HG02884 (cell line): ENCODE measurements at regions not wholly inside any gene's neighbourhood (a gene's known extent, or its start where the extent isn't known, plus 50 kb on each side); places are given as distances from the start of the nearest gene placed in this dataset.

ENCODE experiments used
- ATAC-seq: cut with Tn5 transposase; IDR thresholded peaks from one replicate; pipeline ENCODE4 v1.9.1; 2021; ENCODE audit warnings: mild to moderate bottlenecking, moderate library complexity; ENCODE audit not compliant: unreplicated experiment

GRCh38 chr14:39851202-39851601 lies 419.0 kb upstream of the FBXO33 start:
- ATAC-seq: no peak

DNA sequence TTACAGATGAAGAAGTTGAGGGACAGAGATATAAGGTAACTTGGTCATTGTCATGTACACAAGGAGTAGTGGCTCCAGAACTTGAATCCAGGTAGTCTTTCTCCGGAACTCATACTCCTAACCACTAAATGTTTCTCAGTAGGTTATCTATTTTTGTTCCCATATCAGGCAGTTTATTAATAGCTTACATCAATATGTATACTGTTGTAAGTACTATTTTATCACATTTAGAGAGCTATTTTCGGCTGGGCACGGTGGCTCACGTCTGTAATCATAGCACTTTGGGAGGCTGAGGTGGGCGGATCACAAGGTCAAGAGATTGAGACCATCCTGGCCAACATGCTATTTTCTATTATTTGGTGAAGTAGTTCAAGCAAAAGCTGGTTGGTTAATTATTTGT lies 415.6 kb upstream of the FBXO33 start:
- no peak for ATAC-seq

GRCh38 chr14:39847194-39847593 lies 415.0 kb upstream of the FBXO33 start:
- ATAC-seq: no peak

DNA sequence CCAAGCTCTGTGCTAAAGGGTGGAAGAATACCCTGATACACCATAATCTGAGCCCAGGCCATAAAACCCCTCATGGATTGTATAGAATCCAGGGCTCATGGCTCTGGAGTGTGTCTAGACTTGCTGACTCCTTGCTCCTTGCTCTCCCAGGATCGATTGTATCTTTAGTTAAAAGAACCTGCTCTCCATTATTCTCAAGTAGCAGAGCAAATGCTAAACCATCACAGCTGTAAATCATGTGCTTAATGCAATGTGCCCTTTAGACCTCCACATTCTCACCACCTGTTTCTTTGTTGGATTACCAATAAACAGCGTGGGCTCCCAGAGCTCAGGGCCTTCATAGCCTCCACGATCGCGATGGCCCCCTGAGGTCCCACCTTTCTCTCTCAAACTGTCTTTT lies 411.6 kb upstream of the FBXO33 start:
- ATAC-seq: no peak

DNA sequence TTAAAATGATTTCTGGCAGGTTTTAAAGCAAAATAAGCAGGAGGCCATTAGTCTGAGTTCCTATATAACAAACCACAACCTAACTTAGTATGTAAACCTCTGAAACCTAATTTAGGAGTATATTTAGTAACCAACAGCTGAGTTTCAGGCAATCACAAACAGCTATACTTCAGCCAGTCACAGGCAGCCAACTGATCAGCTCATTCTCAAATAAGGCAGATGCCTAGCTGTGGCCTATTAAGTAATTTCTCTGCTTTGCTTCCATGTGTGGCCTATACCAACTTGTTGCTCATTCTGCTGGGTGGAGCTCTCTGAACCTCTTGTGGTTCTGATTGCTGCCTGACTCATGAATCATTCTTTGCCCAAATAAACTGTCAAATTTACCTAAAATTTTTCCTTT lies 408.9 kb upstream of the FBXO33 start:
- ATAC-seq: no peak

GRCh38 chr14:39827901-39828655 lies 395.8 kb upstream of the FBXO33 start:
- ATAC-seq: peak; percentile 98

GRCh38 chr14:39812532-39813320 lies 380.5 kb upstream of the FBXO33 start:
- peak; percentile 45 for ATAC-seq

- ATAC-seq: no peak
Measured at GRCh38 chr14:39807271-39807670, 375.0 kb upstream of the FBXO33 start.

DNA sequence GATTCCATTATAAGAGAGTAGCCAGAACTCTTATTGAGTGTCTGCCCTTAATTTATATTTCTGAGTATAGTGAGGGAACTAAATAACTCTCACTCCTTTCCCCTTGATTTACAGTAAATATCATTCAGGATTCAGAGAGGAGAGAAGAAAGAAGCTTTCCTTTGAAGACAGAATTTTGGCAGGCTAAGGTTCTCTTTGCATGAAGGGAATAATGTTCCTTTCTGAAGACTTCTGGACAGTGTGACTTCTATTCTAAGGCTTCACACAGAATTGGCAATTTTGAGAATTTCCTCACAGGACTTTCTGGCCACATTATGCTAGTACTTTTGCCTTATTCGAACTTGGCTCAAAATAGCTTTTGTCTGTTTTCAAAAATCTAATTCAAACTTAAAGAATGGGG lies 352.2 kb upstream of the FBXO33 start:
- no peak for ATAC-seq

DNA sequence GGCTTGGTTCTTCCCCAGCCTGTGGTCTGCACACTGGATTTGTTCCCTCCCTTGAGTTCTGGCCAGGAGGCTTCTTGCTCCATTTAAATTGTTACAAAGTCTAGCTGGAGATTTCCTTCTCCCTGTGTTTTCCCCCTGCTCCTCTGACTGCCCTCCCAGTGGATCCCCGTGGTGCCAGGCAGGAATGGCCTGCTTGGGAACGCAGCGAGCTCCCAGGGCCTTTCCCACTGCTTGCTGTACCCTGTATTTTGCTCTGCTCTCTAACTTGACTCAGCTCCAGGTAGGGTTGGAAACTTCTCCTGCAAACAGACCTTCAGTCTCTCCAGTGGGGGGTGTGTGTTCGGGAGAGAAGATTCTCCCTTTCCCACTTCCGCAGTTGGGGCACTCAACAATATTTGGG lies 349.2 kb upstream of the FBXO33 start:
- no peak for ATAC-seq

GRCh38 chr14:39773387-39774126 lies 341.3 kb upstream of the FBXO33 start:
- no peak for ATAC-seq

DNA sequence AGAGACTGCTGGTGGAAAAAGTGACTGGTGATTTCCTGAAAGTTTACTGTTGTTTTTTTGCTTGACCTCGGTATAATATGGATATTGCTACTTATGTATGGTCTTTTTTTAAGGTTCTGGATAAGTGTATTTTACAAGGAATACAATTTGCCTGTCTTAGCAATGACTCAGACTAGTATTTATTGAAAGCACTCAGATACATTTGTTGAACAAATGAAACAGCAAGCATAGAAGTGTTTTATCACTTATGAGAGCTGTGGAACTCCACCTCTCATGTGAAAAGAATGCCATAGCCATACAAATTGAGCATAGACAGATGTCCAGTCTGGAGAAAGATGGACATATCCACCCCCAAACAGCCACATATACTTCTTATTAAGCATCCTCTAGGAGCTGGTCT lies 340.4 kb upstream of the FBXO33 start:
- ATAC-seq: no peak

- ATAC-seq: no peak
Measured at GRCh38 chr14:39768589-39768988, 336.4 kb upstream of the FBXO33 start.

DNA sequence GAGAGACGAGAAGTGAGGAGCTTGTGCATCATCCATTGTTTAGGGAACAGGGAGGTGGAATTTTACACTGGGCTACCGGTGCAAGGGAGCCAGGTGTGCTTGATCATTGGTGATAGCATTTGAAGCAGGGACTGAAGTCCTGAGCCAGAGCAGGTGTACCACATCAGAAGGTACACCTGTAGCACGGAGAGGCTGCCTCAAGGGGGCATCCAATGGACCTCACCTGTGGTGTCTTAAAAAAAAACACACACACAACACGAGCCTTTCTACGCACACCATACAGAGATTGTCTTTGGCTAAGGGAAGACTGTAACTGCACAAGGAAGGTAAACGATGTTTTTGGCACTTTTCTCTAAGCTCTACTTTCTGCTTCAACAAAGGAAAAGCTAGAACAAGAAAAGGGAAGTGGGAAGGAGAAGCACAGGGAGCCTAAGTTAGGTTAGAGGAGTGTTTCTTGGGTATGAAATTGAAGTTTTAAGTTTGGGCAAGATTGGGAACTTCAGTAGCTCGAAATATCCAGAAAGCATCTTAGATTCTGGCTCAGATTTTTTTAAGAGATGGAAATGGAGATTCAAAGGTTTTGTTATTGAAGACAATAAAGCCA lies 334.3 kb upstream of the FBXO33 start:
- ATAC-seq: no peak

DNA sequence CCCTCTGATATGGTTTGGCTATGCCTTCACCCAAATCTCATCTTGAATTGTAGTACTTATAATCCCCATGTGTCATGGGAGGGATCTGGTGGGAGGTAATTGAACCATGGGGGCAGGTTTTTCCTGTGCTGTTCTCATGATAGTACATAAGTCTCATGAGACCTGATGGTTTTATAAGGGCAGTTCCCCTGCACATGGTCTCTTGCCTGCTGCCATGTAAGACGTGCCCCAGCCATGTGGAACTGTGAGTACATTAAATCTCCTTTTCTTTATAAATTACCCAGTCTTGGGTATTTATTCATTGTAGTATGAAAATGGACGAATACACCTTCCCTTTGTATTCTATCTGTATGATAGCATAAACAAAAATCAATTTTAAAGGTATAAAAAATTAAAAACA lies 333.4 kb upstream of the FBXO33 start:
- ATAC-seq: no peak

- peak; percentile 40 for ATAC-seq
Measured at GRCh38 chr14:39763402-39763890, 331.2 kb upstream of the FBXO33 start.

- peak; percentile 59 for ATAC-seq
Measured at GRCh38 chr14:39762576-39763401, 330.6 kb upstream of the FBXO33 start.

DNA sequence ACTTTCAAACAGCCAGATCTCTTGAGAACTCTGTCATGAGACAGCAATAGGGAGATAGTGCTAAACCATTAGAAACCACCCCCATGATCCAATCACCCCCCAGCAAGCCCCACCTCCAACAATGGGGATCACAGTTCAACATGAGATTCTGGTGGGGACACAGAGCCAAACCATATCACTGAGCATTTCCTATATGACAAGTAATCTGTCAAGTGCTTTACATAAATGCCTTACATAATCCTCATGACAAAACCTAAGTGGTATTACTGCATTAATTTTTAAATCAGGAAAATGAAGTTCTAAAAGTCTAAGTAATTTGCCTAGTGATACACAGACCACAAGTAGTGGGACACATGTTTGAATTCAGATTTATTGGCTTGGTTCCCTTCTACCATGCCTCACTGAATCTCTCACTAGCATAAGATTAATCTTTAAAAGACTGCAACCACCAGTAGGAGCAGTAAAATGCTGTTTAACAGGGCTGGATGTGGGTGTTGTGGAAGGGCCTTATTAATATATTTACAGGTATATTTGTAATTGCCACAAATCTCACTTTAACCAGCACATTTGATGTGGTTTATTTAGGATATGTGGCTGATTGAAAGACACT lies 323.1 kb upstream of the FBXO33 start:
- peak; percentile 43 for ATAC-seq

- no peak for ATAC-seq
Measured at GRCh38 chr14:39740454-39740853, 308.2 kb upstream of the FBXO33 start.

DNA sequence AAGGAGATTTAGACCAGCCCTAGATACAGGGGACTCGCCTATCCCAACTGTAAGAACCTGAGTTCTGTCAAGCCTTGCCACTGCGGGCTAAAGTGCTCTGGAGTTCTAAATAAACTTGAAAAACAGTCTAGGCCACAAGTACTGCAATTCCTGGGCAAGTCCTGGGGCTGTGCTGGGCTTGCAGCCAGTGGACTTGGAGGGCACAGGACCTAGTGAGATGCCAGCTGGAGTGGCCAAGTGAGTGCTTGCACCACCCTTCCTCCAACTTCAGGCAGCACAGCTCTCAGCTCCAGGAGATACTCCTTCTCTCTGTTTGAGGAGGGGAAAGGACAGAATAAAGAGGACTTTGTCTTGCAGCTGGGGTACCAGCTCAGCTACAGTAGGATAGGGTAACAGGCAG lies 307.6 kb upstream of the FBXO33 start:
- no peak for ATAC-seq
